Suprapubic skin (tissue), 3 donors: ENCODE measurements at regions not wholly inside any gene's neighbourhood (a gene's known extent, or its start where the extent isn't known, plus 50 kb on each side); places are given as distances from the start of the nearest gene placed in this dataset.

ENCODE experiments used
- CTCF ChIP-seq, 2 donors: fragments of 200-600 bp in 1 of 2; fragments of 450-650 bp in 1 of 2; sonication (generic) in 1 of 2; IDR thresholded peaks; one replicate each; pipeline ENCODE4 v1.5.1; 2016 to 2019; ENCODE audit warnings: antibody characterized with exemption in 2 of 2, mild to moderate bottlenecking in 1 of 2, moderate library complexity in 1 of 2
- POLR2AphosphoS5 ChIP-seq, 3 donors: sonication (generic); formaldehyde crosslinking; IDR thresholded peaks; one replicate each; pipeline ENCODE4 v1.6.1; 2017; ENCODE audit warnings: antibody characterized with exemption in 3 of 3

DNA sequence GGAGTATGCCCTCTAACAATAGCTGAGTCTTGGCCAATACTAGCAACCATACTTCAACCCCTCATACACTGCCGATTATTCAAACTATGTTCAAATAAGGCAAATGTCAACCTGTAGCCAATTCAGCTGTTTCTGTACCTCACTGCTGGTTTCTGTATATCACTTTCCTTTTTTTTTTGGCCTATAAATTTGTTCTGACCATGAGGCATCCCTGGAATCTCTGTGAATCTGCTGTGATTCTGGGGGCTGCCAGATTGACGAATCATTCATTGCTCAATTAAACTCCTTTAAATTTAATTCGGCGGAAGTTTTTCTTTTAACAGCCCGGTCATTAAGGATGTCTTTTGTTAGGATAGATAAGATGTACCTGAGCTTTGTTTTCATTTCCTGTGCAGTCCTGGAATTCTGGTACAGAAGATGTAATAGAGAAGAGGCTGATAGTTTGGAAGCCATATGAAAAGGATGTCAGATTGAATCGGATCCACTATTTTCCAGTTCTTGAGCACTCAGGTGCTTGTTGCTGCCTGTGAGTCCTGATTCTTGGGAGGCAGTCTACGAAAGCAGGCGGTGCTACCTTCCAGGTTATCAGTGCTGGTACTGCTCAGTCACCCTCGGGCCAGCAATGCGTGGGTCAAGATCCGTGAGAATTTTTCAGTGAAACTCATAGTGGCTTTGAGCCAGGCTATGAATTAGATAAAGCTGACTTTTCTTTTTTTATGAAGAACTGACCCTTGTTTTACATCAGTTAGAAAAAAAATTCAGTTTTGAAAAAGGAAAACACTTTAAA lies 106.2 kb upstream of the TUT7 start:
- TF ChIP-seq POLR2AphosphoS5 (IDR thresholded peaks at IDR 0.05) (no peak), CTCF (IDR thresholded peaks at IDR 0.05) (no peak)
